Suppressor macrophage treated with lipopolysaccharide for 1 hour (primary cell): ENCODE measurements at regions not wholly inside any gene's neighbourhood (a gene's known extent, or its start where the extent isn't known, plus 50 kb on each side); places are given as distances from the start of the nearest gene placed in this dataset.

Experiments
- DNase-seq, 3 donors: peaks; one replicate each; pipeline ENCODE4 v3.0.0-alpha.2; 2020 to 2022

DNA sequence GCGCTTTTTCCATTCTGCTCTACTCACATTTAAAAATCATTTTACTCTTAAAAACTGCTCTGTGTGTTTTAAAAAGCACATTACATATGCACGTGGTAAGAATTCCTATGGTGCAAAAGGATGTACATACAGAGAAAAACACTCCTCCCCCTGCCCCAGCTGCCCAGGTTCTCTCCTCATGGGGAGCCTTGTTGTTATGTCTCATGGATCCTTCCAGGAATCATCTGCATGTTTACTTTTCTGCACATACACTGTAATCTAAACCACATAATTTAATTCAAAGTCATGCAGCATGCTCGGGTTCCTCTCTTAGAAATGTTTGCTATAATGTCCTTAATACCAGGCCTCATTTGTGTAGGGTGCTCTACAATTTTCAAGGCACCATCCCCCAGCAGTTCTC lies 243.3 kb downstream of the LOXHD1 start:
- DNase-seq = no peak

DNA sequence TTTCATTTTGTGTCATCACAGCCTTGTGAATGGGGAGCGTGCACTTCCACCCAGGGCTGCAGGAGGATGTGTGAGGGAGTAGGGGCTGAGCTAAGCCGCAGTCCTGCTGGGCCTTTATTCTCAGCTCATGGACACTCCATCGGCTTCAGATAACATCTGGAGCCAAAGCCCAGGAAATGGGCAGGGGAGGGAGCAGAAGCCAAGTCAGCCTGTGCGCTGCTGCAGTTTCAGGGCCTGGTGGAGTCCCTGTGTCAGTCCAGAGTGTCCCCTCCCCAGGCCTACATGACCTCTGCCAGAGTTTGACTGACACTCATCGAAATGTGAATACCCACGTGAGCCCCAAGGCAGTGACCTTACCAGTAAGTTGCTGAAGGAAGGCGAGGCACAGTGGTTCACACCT lies 242.2 kb downstream of the LOXHD1 start:
- no peak for DNase-seq

DNA sequence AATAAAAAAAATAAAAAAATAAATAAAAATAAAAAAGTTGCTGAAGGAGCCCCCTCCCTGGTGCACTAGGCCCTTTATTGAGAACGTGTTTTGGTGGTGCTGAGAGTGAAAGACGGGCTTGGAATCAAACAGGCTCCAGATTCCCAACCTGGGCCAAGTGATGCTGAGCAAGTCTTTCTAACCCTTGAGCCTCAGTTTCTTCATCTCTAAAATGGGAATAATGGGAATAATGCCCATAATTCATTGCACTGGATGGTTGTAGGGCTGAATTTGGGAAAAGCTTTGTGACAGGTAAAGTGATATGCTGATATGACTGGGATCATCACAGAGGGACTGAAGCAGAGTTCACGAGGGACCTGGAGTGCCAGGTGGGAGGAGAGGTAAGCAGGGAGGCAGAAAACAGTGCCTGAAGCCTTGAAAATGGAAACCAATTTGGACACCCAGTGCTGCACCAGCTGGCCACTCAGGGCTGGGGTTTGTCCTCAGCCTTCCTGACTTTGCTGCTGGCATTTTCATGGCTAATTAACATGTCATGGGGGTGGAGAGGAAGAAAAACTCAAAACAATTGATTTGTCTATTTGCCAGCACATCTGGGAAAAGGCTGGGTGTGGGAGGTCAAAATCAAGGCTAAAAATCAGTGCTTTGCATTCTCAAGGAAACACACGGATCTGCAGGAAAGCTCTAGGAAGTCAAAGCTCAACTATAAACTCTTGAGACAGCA lies 241.3 kb downstream of the LOXHD1 start:
- no peak for DNase-seq

DNA sequence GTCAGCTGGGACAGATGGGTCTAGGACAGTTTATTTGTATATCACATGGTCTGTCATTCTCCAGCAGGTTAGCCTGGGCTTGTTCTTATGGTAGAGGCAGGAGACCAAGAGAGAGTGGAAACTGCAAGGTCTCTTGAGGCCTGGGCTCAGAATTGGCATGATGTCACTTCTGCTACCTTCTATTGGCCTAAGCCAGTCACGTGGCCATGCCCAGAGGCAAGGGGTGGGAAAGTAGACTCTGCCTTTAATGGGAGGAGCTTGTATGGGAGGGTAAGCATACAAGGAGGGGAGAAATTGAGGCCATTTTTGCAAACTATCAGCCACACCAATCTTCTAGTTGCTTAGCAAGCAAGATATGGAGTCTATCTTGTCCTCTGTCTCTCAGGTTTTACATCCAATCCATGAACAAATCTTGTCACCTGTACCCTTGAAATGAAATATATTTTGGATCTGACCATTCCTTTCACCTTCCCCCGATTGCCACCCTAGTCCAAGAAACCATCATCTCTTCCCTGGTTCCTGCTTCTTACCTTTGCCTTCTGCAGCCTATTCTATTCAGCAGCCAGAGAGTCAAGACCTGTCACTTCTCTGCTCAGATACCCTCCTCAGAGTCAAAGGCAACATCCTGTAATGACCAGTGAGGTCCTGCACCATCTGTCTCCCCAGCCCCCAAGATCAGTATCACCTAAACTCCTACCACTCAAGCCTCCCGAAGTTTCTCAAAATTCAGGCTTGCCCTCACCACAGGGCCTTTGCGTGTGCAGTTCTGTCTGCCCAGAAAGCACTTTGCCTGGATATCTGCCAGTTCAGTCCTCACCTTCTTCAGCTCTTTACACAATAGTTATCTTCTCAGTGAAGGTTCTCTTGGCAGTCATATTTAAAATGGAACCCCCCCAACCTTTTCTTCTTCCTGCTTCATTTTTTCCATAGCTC lies 240.0 kb downstream of the LOXHD1 start:
- no peak for DNase-seq

DNA sequence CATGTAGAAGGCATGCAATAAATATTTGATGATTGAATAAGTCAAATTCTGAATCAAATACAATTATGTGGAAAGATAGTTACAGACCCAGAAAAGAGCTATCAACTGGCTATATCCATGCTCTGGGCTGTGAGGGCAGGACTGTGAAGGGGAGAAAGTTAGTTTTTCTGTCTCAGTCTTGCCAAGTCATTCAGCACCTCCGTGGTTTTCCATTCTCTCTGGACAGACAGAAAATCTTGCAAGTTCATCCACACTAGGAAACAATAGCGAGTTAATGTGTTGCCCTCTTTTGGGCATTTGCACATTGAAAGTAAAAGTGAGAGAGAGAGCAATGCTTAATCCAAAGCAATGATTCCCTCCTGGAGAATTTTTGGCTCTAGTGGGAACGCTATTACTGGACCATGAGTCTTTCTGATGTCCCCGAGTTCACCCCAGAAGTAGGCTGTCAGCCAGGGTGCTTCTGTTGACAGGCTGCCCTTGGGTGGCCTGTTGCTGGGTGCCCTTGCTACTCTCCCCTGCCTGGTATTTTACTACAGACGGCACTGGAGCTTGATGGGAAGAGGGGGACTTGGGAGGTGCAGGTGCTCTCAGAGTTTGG lies 238.3 kb downstream of the LOXHD1 start:
- DNase-seq = no peak

DNA sequence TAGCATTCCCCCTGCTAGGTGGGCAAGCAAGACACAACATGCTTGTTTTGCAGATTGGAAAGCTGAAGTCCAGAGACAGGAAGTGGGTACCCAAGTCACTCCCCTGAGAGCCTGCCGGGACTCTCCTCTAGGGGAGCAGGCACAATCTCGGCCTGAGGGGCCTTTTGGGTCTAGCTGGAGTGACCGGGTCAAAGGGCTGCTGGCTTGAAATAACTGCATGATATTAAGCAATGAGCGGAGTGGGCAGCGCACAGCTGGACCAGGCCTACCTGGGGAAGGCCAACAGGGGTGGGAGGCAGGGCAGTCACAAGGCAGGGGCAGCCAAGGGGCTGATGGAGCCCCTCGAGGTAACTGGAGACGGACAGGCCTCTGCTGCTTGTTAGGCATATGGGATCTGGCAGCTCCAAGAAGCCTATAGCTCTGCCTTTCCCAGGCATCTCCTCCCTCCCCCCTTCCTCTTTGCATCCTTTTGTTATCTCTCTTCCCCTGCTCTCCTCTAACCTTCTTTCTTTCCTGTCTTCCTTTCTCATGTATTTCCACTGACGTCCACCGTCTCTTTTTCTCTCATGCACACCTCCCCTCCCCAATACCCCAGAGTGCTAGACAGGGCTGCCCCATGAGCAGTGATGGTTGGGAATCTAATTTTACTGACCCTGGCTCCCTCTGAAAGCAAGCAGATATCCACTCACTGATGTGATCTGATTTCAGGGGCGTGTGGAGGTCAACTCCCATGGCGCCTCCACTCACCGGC lies 237.5 kb downstream of the LOXHD1 start:
- no peak for DNase-seq

DNA sequence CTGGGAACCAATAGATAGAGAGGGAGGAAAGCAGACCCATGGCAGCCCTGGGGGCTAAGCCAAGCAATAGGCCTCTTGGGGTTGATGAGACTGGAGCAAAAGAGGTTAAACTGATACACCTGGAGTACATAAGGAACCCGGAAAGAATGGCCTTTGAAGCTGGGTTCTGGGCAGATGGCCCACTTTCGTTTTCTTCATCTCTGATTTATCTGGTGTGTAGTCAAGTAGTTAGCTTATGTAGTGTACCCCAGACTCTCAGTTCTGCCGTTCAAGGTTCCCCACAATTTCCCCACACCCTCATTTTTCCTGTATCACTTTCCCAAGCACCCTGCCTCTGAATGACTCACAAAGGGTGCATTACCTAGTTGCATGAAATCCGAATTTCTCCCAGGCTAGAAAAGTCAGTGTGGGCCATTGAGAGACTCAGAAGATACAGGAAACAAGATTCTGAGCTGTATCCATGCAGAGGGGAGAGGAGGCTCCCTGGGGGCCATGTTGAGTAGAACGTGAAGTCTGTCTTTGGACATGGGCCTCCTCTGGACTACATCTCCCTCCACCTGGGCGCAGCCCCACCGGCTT lies 235.0 kb downstream of the LOXHD1 start:
- DNase-seq = no peak

DNA sequence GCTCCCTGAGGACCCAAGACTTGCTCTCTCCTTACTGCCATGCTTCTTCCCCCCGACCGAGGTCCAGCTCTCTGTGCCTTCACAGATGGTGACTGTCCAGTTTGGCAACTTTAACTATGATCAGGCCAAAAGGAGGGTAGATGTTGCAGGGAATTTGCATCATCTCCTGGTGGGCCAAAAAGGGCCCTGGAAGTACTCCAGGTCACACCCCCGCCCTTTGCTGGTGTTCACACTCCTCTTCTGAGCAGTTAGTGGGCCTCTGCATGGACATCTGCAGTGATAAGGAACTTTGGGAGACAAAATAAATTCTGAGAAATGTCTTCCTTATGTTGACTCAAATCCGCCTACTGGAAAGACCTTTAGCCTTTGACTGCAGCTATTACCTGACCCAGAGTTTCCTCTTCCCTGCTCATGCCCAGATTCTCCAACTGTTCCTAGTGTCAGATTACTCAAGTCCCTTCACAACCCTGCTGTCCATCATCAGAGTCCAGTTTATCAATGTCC lies 234.4 kb downstream of the LOXHD1 start:
- no peak for DNase-seq

DNA sequence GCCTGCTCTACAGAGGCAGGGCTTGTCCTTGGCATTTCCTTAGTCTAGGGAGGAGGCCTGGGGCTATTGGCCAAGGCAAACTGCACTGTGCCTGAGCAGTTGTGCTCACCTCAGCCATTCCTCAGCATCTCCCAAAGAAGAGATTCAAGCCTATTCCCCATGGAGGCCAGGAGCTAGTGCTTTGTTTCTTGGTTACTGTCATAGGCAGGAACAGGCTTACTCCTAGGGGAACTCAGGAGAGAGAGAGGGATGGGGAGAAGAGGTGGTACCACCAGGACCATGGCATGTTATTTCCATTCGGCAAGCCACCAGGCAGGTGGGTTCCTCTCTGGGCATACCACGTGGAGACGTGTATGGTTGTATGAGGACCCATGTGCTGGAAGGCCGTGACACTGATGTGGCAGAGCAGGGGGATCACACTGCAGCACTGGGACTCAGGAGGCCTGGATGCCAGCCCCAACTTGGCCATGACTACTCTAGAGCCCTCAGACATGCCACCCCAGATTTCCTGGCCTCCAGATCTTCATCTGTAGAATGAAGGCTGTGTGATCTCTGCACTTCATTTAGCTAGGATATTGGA lies 233.7 kb downstream of the LOXHD1 start:
- no peak for DNase-seq

DNA sequence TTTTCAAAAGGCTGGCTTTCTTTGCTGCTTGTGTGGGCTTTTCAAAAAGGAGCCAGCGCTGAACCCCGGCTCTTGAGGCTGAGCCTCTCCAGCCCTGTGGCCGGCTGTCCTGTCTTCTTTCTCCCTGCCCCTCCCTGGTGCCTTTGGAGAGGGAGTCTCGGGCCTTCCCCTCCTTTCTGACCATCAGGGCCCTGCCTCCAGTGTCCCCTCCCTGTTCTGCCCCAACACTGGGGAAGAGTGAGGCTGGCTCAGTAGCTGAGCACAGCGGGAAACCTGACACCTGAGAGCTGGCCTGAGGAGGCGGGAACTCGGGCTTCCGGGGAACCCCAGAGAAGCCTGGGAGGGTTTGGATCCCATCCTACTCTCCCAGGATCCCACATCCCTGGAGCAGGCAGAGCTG lies 232.1 kb downstream of the LOXHD1 start:
- DNase-seq = no peak

DNA sequence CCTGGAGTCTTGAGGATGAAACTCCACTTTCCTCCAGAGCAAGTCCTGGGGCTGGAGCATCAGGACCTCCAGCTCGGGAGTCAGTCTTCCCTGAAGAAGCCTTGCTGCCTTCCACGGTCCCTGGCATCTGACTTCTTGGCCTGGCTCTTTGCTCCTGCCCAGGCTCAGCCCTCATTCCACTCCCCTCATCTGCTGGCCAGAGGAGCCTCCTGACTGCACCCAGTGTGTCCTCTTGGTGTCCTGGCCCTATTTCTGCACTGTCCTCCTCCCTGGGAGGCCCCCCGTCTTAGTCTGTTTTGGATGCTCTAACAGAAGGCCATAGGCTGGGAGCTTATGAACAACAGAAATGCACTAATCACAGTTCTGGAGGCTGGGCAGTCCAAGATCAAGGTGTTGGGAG lies 231.5 kb downstream of the LOXHD1 start:
- no peak for DNase-seq

DNA sequence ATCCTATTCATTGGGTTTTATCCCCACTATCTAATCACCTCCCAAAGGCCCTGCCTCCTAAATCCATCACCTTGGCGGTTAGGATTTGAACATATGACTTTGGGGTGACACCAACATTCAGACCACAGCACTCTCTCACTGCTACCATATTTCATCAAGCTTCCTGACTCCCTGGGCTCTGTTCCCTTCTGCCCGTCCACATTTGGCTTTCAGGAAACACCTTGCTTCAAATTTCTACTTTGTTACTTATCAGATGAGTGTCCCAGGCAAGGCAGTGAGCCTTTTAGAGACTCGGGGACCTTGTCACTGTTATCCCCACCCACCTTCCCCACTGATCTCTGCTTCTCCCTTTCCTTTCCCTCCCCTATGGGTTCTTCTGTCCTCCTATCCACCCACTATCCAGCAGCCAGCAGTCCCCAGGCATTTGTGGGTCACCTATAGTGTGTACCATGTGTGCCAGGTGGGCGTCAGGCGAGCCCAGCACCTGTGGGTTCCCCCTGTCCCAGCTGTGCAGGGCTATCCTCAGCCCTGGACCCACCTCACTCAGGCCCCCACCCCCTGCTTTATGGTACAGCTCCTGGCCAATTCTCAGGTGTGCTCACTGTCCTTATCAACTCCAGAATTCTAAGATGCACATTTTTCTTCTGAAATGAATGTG lies 230.9 kb downstream of the LOXHD1 start:
- no peak for DNase-seq

DNA sequence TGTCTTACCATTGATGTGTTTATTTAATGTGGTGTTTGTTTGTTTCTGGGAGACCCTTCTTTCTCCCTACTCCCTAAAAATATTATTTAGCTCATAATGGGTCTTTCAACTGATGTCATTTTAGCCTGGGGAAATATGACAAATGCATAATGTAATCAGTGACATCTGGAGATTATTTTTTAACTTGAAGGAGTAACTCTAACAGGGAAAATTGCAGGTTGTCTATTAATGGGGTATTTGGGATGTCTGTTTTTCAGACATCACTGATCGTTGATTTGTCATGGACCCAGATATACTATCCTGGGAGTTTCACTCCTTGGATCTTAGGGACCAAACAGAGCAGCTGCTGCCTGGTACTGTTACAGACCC lies 230.4 kb downstream of the LOXHD1 start:
- DNase-seq = no peak
